Thymus (tissue), 11 donors: ENCODE measurements at regions not wholly inside any gene's neighbourhood (a gene's known extent, or its start where the extent isn't known, plus 50 kb on each side); places are given as distances from the start of the nearest gene placed in this dataset.

Experiments used
- DNase-seq, 9 donors: peaks; one replicate each; pipeline ENCODE4 v3.0.0-alpha.2; 2013; ENCODE audit warnings: low spot score in 9 of 9, low read depth in 6 of 9, missing footprints in 1 of 9
- H3K27ac ChIP-seq, 2 donors: one replicate each; pipeline ENCODE4 v1.5.1; 2013; ENCODE audit warnings: control low read depth in 1 of 2, low read depth in 1 of 2, low read length in 1 of 2, mild to moderate bottlenecking in 1 of 2, moderate library complexity in 1 of 2
- H3K27me3 ChIP-seq, 2 donors: one replicate each; pipeline ENCODE4 v1.5.1; 2013; ENCODE audit warnings: low read length in 1 of 2; ENCODE audit not compliant: control insufficient read depth in 2 of 2, insufficient read depth in 1 of 2
- H3K36me3 ChIP-seq, 2 donors: one replicate each; pipeline ENCODE4 v1.5.1; 2013; ENCODE audit warnings: low read length in 1 of 2, mild to moderate bottlenecking in 1 of 2, moderate library complexity in 1 of 2; ENCODE audit not compliant: control insufficient read depth in 2 of 2, insufficient read depth in 2 of 2
- H3K4me1 ChIP-seq, 2 donors: one replicate each; pipeline ENCODE4 v1.5.1; 2013; ENCODE audit warnings: low read length in 2 of 2; ENCODE audit not compliant: control insufficient read depth in 2 of 2, insufficient read depth in 2 of 2
- H3K4me3 ChIP-seq, 2 donors: one replicate each; pipeline ENCODE4 v1.5.1; 2013; ENCODE audit warnings: low read length in 2 of 2, control low read depth in 1 of 2, mild to moderate bottlenecking in 1 of 2
- H3K9me3 ChIP-seq, 2 donors: one replicate each; pipeline ENCODE4 v1.5.1; 2013; ENCODE audit warnings: low read length in 1 of 2, mild to moderate bottlenecking in 1 of 2; ENCODE audit not compliant: control insufficient read depth in 2 of 2, insufficient read depth in 1 of 2
- WGBS: extraction: QIAGEN DNeasy Blood & Tissue Kit; methylation state at CpG from one replicate; pipeline ENCODE4 v1.1.7; 2013; 5-methylcytosine and 5-hydroxymethylcytosine counted together
- donor health status: healthy.

DNA sequence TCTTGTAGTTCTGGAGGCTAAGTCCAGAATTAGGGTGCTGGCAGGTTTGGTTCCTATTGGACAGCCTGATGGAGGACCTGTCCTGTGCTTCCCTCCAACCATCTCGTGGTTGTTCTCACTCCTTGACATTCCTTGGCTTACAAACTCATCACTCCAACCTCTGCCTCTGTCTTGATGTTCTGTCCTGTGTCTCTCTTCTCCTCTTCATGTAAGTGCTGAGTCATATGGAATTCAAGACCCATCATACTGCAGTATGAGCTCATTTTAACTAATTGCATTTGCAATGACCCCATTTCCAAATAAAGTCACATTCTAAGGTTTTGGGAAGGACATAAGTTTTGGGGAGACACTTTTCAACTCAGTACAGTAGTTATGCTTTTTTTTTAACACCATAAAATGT is 374.7 kb downstream of the TRIB2 start:
- Histone ChIP-seq H3K9me3 (no peaks in the 10 kb centered on the region), H3K27me3 (no peaks in the 10 kb centered on the region), H3K4me3 (no peak overlapping the region), H3K27ac (no peak overlapping the region), H3K4me1 (no peaks in the 10 kb centered on the region), H3K36me3 (no peaks in the 10 kb centered on the region)
- no peak for DNase-seq
- WGBS = 44% methylated on average over 1 of the region's 1 CpG

DNA sequence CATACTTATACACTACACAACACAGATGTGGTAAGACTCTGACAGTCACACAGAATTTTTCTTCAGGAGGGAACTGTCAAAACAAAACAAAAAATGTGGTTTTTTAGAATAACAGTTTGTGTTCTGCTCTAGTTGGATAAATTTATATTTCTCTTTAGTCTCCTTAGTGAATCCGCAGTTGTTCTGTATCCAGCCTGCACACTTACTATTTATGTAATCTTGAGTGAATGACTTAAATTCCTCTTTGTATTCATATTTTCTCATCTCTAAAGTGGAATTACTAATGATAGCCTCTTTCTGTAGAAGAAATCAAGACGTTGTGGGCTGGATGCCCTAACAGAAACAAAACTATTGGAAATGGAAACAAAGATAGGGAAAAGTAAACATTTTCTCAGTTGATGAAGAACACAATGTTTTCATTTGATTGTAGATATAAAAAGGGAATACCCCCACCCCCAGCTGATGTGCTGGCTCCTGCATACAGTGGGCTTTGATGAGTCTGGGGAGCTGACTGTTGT is 375.2 kb downstream of the TRIB2 start:
- WGBS = 85% methylated on average over 2 of the region's 2 CpGs
- no peak overlapping the region for H3K4me3 ChIP-seq
- DNase-seq = no peak

DNA sequence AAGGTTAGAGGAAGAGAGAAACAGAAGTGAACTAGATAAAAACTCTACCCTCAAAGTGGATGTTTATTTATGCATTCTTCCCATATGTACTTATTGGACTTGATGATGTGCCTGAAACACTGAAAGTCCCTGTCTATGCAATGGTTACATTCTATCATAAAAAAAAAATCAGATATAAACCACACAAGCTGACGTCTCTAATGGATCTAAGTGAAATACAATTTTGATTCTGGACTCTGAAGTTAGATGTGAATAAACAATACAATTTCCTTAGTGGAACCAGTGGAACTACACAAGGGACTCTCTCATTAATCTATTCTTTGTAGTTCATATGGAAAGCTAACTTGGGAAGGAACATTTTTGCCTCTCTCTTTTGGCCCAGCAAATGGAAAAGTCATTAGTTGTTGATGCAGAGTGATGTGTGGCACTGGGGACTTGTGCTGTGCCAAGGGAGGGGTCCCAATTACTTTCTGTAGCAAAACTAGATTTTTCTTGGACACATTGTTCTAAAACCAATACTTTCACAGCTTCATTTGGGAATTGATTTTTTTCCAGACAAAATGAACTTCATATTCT is 376.8 kb downstream of the TRIB2 start:
- no peaks in the 10 kb centered on the region for H3K9me3 ChIP-seq
- H3K4me1 ChIP-seq = no peaks in the 10 kb centered on the region
- H3K4me3 ChIP-seq = no peak overlapping the region
- H3K36me3 ChIP-seq = no peaks in the 10 kb centered on the region
- no peaks in the 10 kb centered on the region for H3K27me3 ChIP-seq
- H3K27ac ChIP-seq = no peak overlapping the region
- DNase-seq = no peak
- WGBS = 93% methylated on average over 1 of the region's 1 CpG

More for the DNA sequence above, 375.2 kb downstream of the TRIB2 start:
- Histone ChIP-seq H3K4me1 (no peaks in the 10 kb centered on the region), H3K9me3 (no peaks in the 10 kb centered on the region), H3K27me3 (no peaks in the 10 kb centered on the region), H3K27ac (no peak overlapping the region), H3K36me3 (no peaks in the 10 kb centered on the region)

DNA sequence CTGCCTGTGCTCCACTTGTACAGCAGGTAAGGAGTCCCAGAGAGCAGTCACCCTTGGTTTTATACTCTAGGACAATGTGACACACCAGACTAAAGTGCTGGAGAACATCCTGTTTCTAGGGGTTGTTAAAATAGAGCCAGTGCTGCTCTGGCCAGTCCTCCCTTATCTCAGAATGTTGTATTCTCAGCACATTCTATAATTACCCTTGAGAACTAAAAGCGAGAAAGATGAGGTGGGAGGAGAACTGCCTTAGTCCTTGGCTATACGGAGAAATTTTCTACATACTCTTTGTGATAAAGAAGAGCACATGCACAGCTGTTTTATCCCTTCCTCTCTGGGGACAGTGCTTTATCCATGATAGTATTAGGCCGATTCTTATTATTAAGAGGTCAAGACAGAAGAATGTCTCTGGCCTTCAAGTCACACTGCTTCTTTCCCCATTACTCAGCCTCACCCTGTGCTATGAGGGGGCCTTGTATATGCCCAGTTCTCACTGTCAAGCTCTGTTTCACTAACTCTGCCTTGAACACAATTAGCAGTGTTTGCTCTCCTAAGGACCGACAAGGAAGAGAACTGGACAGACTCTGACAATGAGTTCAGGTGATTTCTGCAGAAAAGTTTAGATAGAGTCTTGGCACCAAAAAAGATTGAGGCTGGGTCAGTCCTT is 385.8 kb downstream of the TRIB2 start:
- DNase-seq = no peak
- H3K4me1 ChIP-seq = no peaks in the 10 kb centered on the region
- H3K9me3 ChIP-seq = no peaks in the 10 kb centered on the region
- H3K36me3 ChIP-seq = no peaks in the 10 kb centered on the region
- no peak overlapping the region for H3K27ac ChIP-seq
- WGBS = 89% methylated on average over 4 of the region's 4 CpGs
- no peaks in the 10 kb centered on the region for H3K27me3 ChIP-seq
- no peak overlapping the region for H3K4me3 ChIP-seq

DNA sequence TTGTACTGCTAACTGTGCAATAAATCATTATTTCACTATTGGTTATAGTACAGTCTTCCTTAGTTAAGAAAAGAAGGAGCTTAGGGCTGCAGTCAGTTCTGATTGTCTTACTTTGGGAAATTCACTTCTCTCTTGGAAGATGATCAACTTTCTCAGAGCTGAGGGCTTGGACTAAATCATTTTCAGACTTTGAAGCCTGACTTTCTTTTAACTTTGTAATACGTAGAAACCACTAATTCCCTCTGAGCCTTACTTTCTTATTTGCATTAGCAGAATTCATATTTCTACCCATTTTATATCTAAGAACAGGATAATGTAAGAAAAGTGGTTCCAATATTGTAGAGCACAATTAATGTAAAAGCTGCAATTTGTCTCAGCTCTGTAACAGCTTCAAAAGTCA is 386.4 kb downstream of the TRIB2 start:
- Histone ChIP-seq H3K4me3 (no peak overlapping the region), H3K4me1 (no peaks in the 10 kb centered on the region), H3K27me3 (no peaks in the 10 kb centered on the region), H3K36me3 (no peaks in the 10 kb centered on the region), H3K9me3 (no peaks in the 10 kb centered on the region), H3K27ac (no peak overlapping the region)
- DNase-seq = no peak
- 99% methylated on average over 1 of the region's 1 CpG for WGBS

DNA sequence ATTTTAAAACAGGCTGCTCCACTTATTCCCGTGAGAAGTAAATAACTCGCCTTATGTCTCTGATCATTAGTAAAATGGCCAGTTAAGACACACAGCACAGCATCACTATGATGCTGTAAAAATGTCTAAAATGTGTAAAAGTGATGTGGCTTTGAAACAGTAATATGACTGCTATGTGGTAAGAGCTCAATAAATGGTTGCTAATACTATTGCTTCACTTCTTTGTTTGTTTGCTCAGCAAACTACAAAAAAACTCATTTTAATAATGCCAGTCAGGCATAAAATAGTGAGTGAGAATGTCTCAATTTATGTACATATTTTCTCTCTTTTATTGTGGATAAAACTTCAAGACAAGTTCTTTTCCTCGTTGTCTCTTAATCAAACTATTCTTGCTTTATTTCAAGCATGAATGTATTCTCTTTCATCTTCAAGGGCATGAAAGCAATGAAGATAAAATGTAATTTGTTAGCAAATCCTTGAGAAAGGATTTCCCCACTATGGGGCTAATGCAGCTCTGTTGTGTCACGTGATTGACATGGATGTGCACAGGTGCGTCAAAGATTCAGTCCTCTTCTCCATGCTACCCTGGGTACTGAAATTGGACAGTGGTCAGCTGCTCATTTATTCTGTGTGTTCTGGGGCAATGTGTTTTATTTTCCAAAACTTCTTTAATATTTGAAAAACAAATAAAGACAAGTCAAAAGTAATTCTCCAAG is 387.2 kb downstream of the TRIB2 start:
- no peak for DNase-seq
- H3K9me3 ChIP-seq = no peaks in the 10 kb centered on the region
- H3K36me3 ChIP-seq = no peaks in the 10 kb centered on the region
- H3K27ac ChIP-seq = no peak overlapping the region
- no peak overlapping the region for H3K4me3 ChIP-seq
- 83% methylated on average over 5 of the region's 5 CpGs for whole genome bisulfite sequencing
- no peaks in the 10 kb centered on the region for H3K27me3 ChIP-seq
- H3K4me1 ChIP-seq = no peaks in the 10 kb centered on the region

DNA sequence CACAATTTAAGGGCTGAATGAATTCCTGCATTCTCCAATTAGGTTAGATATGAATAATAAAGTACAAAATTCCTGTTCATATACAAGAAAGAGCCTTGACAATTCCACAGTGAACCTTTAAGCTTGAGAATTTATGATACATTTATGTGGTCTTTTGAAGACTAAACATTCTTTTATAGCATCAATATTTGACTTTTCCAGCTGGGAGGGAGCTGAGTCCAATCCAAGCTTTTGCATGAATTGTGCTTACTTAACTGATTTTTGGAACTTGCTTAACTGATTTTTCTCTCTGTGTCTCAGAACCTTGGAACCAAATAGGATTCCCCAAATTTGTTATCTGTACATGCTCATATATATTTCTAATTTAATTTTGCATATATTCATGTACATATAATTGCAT is 388.0 kb downstream of the TRIB2 start:
- Histone ChIP-seq H3K9me3 (no peaks in the 10 kb centered on the region), H3K27ac (no peak overlapping the region), H3K36me3 (no peaks in the 10 kb centered on the region), H3K27me3 (no peaks in the 10 kb centered on the region), H3K4me3 (no peak overlapping the region), H3K4me1 (no peaks in the 10 kb centered on the region)
- no peak for DNase-seq

DNA sequence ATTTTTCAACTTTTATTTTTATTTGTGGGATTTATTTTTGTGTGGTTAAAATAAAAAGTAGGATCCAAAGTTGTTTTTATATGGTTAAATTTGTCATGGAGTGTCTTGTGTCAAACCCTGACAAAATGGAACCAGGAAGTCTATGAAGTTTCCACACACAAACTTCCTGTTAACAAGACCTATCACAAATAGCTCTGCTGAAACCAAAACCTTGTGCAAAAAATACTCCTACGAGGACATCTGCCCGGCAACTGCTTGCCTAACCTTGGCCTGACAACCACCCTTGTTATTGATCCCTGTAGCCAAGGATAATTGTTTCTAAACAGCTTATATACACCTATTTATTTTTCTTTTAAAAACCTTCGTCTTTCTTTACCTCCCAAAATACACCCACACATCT is 389.6 kb downstream of the TRIB2 start:
- Histone ChIP-seq H3K27me3 (no peaks in the 10 kb centered on the region), H3K9me3 (no peaks in the 10 kb centered on the region), H3K4me1 (no peaks in the 10 kb centered on the region), H3K36me3 (no peaks in the 10 kb centered on the region), H3K27ac (no peak overlapping the region), H3K4me3 (no peak overlapping the region)
- 91% methylated on average over 3 of the region's 3 CpGs for WGBS
- DNase-seq = no peak

DNA sequence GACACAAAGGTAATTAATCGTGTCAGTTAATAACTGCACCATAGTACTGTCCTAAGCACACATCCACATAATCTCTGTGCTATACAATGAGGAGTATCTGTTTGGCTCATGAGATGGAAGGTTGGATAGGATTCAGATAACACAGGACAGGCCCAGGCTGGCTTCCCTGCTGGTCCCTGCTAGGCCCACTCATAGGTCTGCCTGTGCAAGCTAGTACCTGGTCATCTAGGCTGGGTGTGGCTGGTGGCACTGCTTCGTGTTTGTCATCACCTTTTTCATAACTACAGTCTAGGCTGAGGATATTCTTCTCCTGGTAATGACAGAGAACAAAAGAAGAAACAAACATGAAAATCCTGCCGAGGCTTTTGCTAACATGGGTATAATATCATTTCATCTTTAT is 392.8 kb downstream of the TRIB2 start:
- no peaks in the 10 kb centered on the region for H3K9me3 ChIP-seq
- no peak overlapping the region for H3K4me3 ChIP-seq
- no peaks in the 10 kb centered on the region for H3K27me3 ChIP-seq
- no peaks in the 10 kb centered on the region for H3K36me3 ChIP-seq
- H3K27ac ChIP-seq = no peak overlapping the region
- no peak for DNase-seq
- WGBS = 83% methylated on average over 3 of the region's 3 CpGs
- H3K4me1 ChIP-seq = no peaks in the 10 kb centered on the region
